HepG2 (cell line): ENCODE measurements at regions not wholly inside any gene's neighbourhood (a gene's known extent, or its start where the extent isn't known, plus 50 kb on each side); places are given as distances from the start of the nearest gene placed in this dataset.

Source experiments
- ATAC-seq: fragments of 200-7000 bp; cut with Tn5 transposase; 3 replicates; pipeline ENCODE4 v1.9.1; 2020; ENCODE audit warnings: mild to moderate bottlenecking, moderate library complexity
- BruUV-seq: library from RNA; stranded (reverse); fragments of 400-500 nt; replicated peaks from 2 replicates; lab custom pipeline; 2021; lab: Mats Ljungman, UMichigan
- CTCF ChIA-PET: fragments of 300-600 bp; formaldehyde crosslinking; extraction: SDS; loops from one replicate; lab custom pipeline; 2021; ENCODE audit warnings: low total read pairs, inconsistent platforms, low intra/inter-chr PET ratio; lab: Yijun Ruan, JAX
- POLR2A ChIA-PET: fragments of 350-600 bp; sonication (Branson Sonifier 250); formaldehyde crosslinking; loops from one replicate; lab custom pipeline; 2020; ENCODE audit warnings: antibody characterized with exemption, inconsistent platforms; lab: Yijun Ruan, JAX
- DNase-seq: peaks from one replicate; pipeline ENCODE4 v3.0.0-alpha.2; 2015; ENCODE audit warnings: low spot score
- FAIRE-seq: peaks from 3 replicates; lab custom pipeline; 2011; peaks lifted over from hg19 to GRCh38; lab: Jason Lieb, UNC
- H2AFZ ChIP-seq: one replicate; pipeline ENCODE4 v1.6.1; 2011; ENCODE audit warnings: low read length, inconsistent platforms
- H3K27ac ChIP-seq: fragments of 300-600 bp; 3 replicates; pipeline ENCODE4 v1.8.0; 2011; ENCODE audit warnings: mixed run types, mild to moderate bottlenecking, mixed read lengths, low read length, inconsistent platforms; ENCODE audit not compliant: insufficient read depth; ENCODE audit errors: extremely low read length
- H3K27me3 ChIP-seq, 2 experiments: fragments of 200-600 bp in 1 of 2; 2 replicates in 1 of 2; 3 replicates in 1 of 2; pipeline versions ENCODE4 v1.6.0 to v1.8.0; 2011; ENCODE audit warnings: low read length in 2 of 2, mild to moderate bottlenecking in 2 of 2, moderate library complexity in 2 of 2, inconsistent platforms in 1 of 2; ENCODE audit not compliant: insufficient read depth in 2 of 2, control insufficient read depth in 1 of 2
- H3K36me3 ChIP-seq, 2 experiments: fragments of 200-600 bp in 1 of 2; replicated peaks in 1 of 2; 2 replicates in 1 of 2; 3 replicates in 1 of 2; pipeline versions ENCODE4 v1.5.1 to v1.8.0; 2011; ENCODE audit warnings: low read length in 2 of 2, inconsistent platforms in 1 of 2; ENCODE audit not compliant: insufficient read depth in 2 of 2, control insufficient read depth in 1 of 2
- H3K4me1 ChIP-seq: 2 replicates; pipeline ENCODE4 v1.5.1; 2012; ENCODE audit warnings: low read length, inconsistent platforms; ENCODE audit not compliant: insufficient read depth
- H3K4me2 ChIP-seq: 2 replicates; pipeline ENCODE4 v1.6.0; 2011; ENCODE audit warnings: low read depth, low read length, inconsistent platforms
- H3K4me3 ChIP-seq, 3 experiments: fragments of 200-600 bp in 1 of 3; sonication (generic), shearing (Covaris generic) in 1 of 3; replicated peaks in 1 of 3; 2 replicates each; pipeline ENCODE4 v1.5.1; 2011 to 2016; ENCODE audit warnings: low read length in 3 of 3, inconsistent platforms in 2 of 3, low read depth in 2 of 3, mild to moderate bottlenecking in 2 of 3, control low read depth in 1 of 3, mixed read lengths in 1 of 3; ENCODE audit not compliant: insufficient read depth in 1 of 3
- H3K79me2 ChIP-seq: one replicate; pipeline ENCODE4 v1.6.1; 2011; ENCODE audit warnings: low read length, inconsistent platforms; ENCODE audit not compliant: insufficient read depth
- H3K9ac ChIP-seq: 2 replicates; pipeline ENCODE4 v1.6.0; 2011; ENCODE audit warnings: mild to moderate bottlenecking, low read depth, low read length, inconsistent platforms; ENCODE audit not compliant: insufficient read depth
- H3K9me3 ChIP-seq: 2 replicates; pipeline ENCODE4 v1.5.1; 2012; ENCODE audit warnings: mild to moderate bottlenecking, low read length
- H4K20me1 ChIP-seq: 2 replicates; pipeline ENCODE4 v1.6.0; 2011; ENCODE audit warnings: inconsistent platforms, mild to moderate bottlenecking, low read length, moderate library complexity; ENCODE audit not compliant: insufficient read depth
- AGO2 ChIP-seq: fragments of 200-400 bp; formaldehyde crosslinking; optimal IDR thresholded peaks from 2 replicates; pipeline ENCODE3; 2017; ENCODE audit warnings: mild to moderate bottlenecking, low read depth, low read length, moderate library complexity
- FOXA1 ChIP-seq, 2 experiments: fragments of 450-650 bp in 1 of 2; sonication (generic) in 1 of 2; formaldehyde crosslinking in 1 of 2; IDR thresholded peaks; 2 replicates each; pipeline versions ENCODE4 v1.4.0 to v1.6.1; 2016 to 2020; ENCODE audit warnings: missing genetic modification reagents in 1 of 2
- GFI1 ChIP-seq: sonication (generic); formaldehyde crosslinking; IDR thresholded peaks from 2 replicates; pipeline ENCODE4 v1.5.0; 2020; ENCODE audit warnings: missing genetic modification reagents, mild to moderate bottlenecking, borderline replicate concordance
- HDAC2 ChIP-seq: sonication (generic); formaldehyde crosslinking; IDR thresholded peaks from 2 replicates; pipeline ENCODE4 v1.4.0; 2020; ENCODE audit warnings: missing genetic modification reagents
- HMG20B ChIP-seq: conservative IDR thresholded peaks from 2 replicates; pipeline ENCODE4 v1.6.1; 2016; ENCODE audit warnings: missing genetic modification reagents, missing compliant biosample characterization
- IRF2 ChIP-seq: IDR thresholded peaks from 2 replicates; pipeline ENCODE4 v1.6.1; 2018; ENCODE audit warnings: missing genetic modification reagents, missing compliant biosample characterization
- MIER2 ChIP-seq: IDR thresholded peaks from 2 replicates; pipeline ENCODE4 v1.6.1; 2016; ENCODE audit warnings: missing biosample characterization, missing genetic modification reagents
- NFYC ChIP-seq: IDR thresholded peaks from 2 replicates; pipeline ENCODE4 v1.6.1; 2016; ENCODE audit warnings: missing genetic modification reagents, missing compliant biosample characterization
- PAX8 ChIP-seq: sonication (generic); formaldehyde crosslinking; IDR thresholded peaks from 2 replicates; pipeline ENCODE4 v1.8.0; 2022; ENCODE audit warnings: mild to moderate bottlenecking, missing genetic modification reagents, borderline replicate concordance
- PHF20 ChIP-seq: sonication (generic); formaldehyde crosslinking; IDR thresholded peaks from 2 replicates; pipeline ENCODE4 v1.5.0; 2020; ENCODE audit warnings: mild to moderate bottlenecking, missing genetic modification reagents
- SP2 ChIP-seq: sonication (generic); formaldehyde crosslinking; IDR thresholded peaks from 2 replicates; pipeline ENCODE4 v1.5.1; 2020; ENCODE audit warnings: mild to moderate bottlenecking, missing genetic modification reagents
- TEAD2 ChIP-seq: sonication (generic); formaldehyde crosslinking; IDR thresholded peaks from 2 replicates; pipeline ENCODE4 v1.9.0; 2021; ENCODE audit warnings: missing genetic modification reagents
- ZBTB7B ChIP-seq: sonication (generic); formaldehyde crosslinking; IDR thresholded peaks from 2 replicates; pipeline ENCODE4 v1.4.0; 2020; ENCODE audit warnings: missing genetic modification reagents
- ZKSCAN5 ChIP-seq: sonication (generic); formaldehyde crosslinking; IDR thresholded peaks from 2 replicates; pipeline ENCODE4 v1.5.1; 2020; ENCODE audit warnings: mild to moderate bottlenecking, missing genetic modification reagents
- ZNF296 ChIP-seq: sonication (generic); formaldehyde crosslinking; conservative IDR thresholded peaks from 2 replicates; pipeline ENCODE4 v1.5.0; 2020; ENCODE audit warnings: mild to moderate bottlenecking, missing genetic modification reagents
- ZNF569 ChIP-seq: sonication (generic); formaldehyde crosslinking; IDR thresholded peaks from 2 replicates; pipeline ENCODE4 v1.5.0; 2020; ENCODE audit warnings: mild to moderate bottlenecking, missing genetic modification reagents, moderate library complexity, borderline replicate concordance
- ZNF782 ChIP-seq: sonication (generic); formaldehyde crosslinking; IDR thresholded peaks from 2 replicates; pipeline ENCODE4 v1.4.0; 2020; ENCODE audit warnings: missing genetic modification reagents, mild to moderate bottlenecking, borderline replicate concordance
- WGBS: methylation state at CpG from one replicate; pipeline ENCODE4 v1.1.6; 2017; ENCODE audit warnings: low lambda C conversion rate; 5-methylcytosine and 5-hydroxymethylcytosine counted together
- in situ Hi-C: cut with HindIII; loops from 2 replicates; pipeline ENCODE4 v1.10.0; 2017; ENCODE audit warnings: low pct_unique_long_range_greater_than_20kb; ENCODE audit not compliant: extremely low pct_ligation_motif_present
- intact Hi-C: fragments of 100-400 bp; cut with micrococcal nuclease; formaldehyde crosslinking; loops from one replicate; pipeline ENCODE4 v1.10.0; 2022; ENCODE audit not compliant: unreplicated experiment
- TF ChIP-seq, protein P1 (sequence below): sonication (generic); formaldehyde crosslinking; conservative IDR thresholded peaks from 2 replicates; pipeline ENCODE4 v1.4.0; 2020; ENCODE audit warnings: missing genetic modification reagents
- TF ChIP-seq, protein P2 (sequence below): sonication (generic); formaldehyde crosslinking; conservative IDR thresholded peaks from 2 replicates; pipeline ENCODE4 v1.4.0; 2020; ENCODE audit warnings: missing genetic modification reagents
- TF ChIP-seq, protein P3 (sequence below): sonication (generic); formaldehyde crosslinking; IDR thresholded peaks from 2 replicates; pipeline ENCODE4 v1.4.0; 2020; ENCODE audit warnings: mild to moderate bottlenecking, missing genetic modification reagents

DNA sequence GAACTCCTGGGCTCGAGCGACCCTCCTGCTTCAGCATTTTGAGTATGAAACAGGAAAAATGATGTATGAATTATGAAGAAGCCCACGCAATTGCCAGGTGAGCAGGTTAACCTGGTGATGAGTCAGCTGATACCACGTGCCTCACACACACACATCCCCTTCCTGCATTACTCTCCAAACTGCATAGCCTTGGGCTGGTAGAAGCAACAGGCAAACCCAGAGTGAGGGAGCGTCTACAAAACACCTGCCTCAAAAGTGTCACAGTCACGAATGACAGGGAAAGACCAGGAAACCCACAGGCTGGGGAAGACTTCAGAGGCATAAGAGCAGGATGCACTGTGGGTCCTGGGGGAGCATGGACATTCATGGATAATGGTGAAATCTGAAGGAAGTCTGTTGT lies 192.8 kb upstream of the IRS2 start (continued):
- no peak for TF ChIP-seq TEAD2 (CRISPR knock-in tag)
- TF ChIP-seq HDAC2 (CRISPR knock-in tag), result no peak

DNA sequence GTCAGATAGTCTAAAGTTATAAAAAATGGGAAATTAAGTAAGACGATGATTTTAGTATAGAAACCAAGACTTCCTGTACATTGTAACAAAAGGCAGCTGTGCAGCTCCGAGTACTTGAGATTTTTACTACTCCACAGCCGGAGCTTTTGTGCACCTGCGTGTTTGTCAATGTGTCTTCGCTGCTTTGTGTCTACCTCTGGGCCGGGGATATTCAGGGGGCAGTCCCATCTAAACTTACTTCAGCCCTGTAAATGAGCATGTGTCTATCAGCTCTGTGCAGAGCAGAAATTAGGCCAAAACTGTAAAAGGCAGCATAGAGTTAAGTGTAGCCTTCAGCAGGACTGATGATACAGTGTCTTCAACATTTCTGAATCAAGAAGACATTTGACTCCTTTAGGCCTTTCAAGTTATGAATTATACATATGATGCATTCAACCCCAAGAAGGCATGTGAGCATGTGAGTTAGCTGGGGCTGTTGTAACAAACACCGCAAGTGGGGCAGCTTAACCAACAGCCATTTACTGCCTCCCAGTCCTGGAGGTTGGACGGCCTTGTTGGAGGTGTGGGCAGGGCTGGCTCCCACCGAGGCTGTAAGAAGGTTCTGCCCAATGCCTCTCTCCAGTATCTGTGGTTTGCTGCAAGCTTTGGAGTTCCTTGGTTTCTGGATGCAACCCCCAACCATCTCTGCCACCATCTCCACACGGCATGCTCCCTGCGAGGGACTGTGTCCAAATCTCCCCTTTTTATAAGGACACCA lies 191.0 kb upstream of the IRS2 start:
- H4K20me1 ChIP-seq, result no peaks in the 10 kb centered on the region
- no peaks in the 10 kb centered on the region for H3K36me3 ChIP-seq
- no peak overlapping the region for H3K27ac ChIP-seq
- 30% methylated on average over 9 of the region's 11 CpGs for WGBS
- FAIRE-seq, result no peak
- no peak overlapping the region for H3K4me2 ChIP-seq
- H3K79me2 ChIP-seq, result no peaks in the 10 kb centered on the region
- in situ Hi-C loops (no loop called here), intact Hi-C loops (no loop called here)
- CTCF ChIA-PET, result no interaction called here
- TF ChIP-seq ZNF782 (CRISPR knock-in tag), result no peak
- TF ChIP-seq NFYC, result no peak
- TF ChIP-seq, protein P1, sequence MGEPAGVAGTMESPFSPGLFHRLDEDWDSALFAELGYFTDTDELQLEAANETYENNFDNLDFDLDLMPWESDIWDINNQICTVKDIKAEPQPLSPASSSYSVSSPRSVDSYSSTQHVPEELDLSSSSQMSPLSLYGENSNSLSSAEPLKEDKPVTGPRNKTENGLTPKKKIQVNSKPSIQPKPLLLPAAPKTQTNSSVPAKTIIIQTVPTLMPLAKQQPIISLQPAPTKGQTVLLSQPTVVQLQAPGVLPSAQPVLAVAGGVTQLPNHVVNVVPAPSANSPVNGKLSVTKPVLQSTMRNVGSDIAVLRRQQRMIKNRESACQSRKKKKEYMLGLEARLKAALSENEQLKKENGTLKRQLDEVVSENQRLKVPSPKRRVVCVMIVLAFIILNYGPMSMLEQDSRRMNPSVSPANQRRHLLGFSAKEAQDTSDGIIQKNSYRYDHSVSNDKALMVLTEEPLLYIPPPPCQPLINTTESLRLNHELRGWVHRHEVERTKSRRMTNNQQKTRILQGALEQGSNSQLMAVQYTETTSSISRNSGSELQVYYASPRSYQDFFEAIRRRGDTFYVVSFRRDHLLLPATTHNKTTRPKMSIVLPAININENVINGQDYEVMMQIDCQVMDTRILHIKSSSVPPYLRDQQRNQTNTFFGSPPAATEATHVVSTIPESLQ (CRISPR knock-in tag), result no peak
- no peak for TF ChIP-seq PAX8 (CRISPR knock-in tag)
- TF ChIP-seq SP2 (CRISPR knock-in tag), result no peak
- no peak for TF ChIP-seq HMG20B (CRISPR knock-in tag)
- no peak for TF ChIP-seq ZBTB7B (CRISPR knock-in tag)
- TF ChIP-seq ZKSCAN5 (CRISPR knock-in tag), result no peak
- no peak for TF ChIP-seq ZNF569
- TF ChIP-seq PHF20 (CRISPR knock-in tag), result no peak
- TF ChIP-seq GFI1 (CRISPR knock-in tag), result no peak
- no peak for TF ChIP-seq IRF2 (CRISPR knock-in tag)
- no peak for TF ChIP-seq ZNF296 (CRISPR knock-in tag)
- TF ChIP-seq MIER2 (CRISPR knock-in tag), result no peak
- TF ChIP-seq, protein P2, sequence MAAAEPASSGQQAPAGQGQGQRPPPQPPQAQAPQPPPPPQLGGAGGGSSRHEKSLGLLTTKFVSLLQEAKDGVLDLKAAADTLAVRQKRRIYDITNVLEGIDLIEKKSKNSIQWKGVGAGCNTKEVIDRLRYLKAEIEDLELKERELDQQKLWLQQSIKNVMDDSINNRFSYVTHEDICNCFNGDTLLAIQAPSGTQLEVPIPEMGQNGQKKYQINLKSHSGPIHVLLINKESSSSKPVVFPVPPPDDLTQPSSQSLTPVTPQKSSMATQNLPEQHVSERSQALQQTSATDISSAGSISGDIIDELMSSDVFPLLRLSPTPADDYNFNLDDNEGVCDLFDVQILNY (CRISPR knock-in tag), result no peak
- no peak for TF ChIP-seq FOXA1 (IDR thresholded peaks at IDR 0.05)
- TF ChIP-seq FOXA1 (CRISPR knock-in tag; IDR thresholded peaks at IDR 0.05), result no peak
- TF ChIP-seq, protein P3, sequence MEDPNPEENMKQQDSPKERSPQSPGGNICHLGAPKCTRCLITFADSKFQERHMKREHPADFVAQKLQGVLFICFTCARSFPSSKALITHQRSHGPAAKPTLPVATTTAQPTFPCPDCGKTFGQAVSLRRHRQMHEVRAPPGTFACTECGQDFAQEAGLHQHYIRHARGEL, result no peak
- TF ChIP-seq AGO2, result no peak
- no peaks in the 10 kb centered on the region for H3K9me3 ChIP-seq
- no peaks in the 10 kb centered on the region for H3K4me1 ChIP-seq
- no peak overlapping the region for H3K9ac ChIP-seq
- H2AFZ ChIP-seq, result no peak overlapping the region
- BruUV-seq, result no TSS peak
- POLR2A ChIA-PET, result no interaction called here
- H3K27me3 ChIP-seq, result peaks cover 0 to 14% of the 10 kb centered on the region in 2 experiments; a peak in 3 of 5 replicates
- no peak overlapping the region for H3K4me3 ChIP-seq
- ATAC-seq, result no peak
- DNase-seq, result no peak
